Liver (tissue), 8 donors: ENCODE measurements at regions not wholly inside any gene's neighbourhood (a gene's known extent, or its start where the extent isn't known, plus 50 kb on each side); places are given as distances from the start of the nearest gene placed in this dataset.

ENCODE experiments used
- DNase-seq: peaks from one replicate; pipeline ENCODE4 v3.0.0-alpha.2; 2017; ENCODE audit warnings: low spot score
- H3K27ac ChIP-seq, 2 donors: one replicate each; pipeline ENCODE4 v1.7.0; 2013; ENCODE audit warnings: inconsistent platforms in 2 of 2, low read length in 2 of 2, control low read depth in 1 of 2, low read depth in 1 of 2, mild to moderate bottlenecking in 1 of 2
- H3K27me3 ChIP-seq, 4 donors: one replicate each; pipeline versions ENCODE4 v1.6.1 to v1.7.0; 2013; ENCODE audit warnings: low read length in 3 of 4, inconsistent platforms in 1 of 4, mild to moderate bottlenecking in 1 of 4, moderate library complexity in 1 of 4; ENCODE audit not compliant: control insufficient read depth in 4 of 4, insufficient read depth in 4 of 4
- H3K36me3 ChIP-seq, 4 donors: one replicate each; pipeline versions ENCODE4 v1.6.1 to v1.7.0; 2013; ENCODE audit warnings: low read length in 3 of 4, mild to moderate bottlenecking in 3 of 4, low read depth in 1 of 4, moderate library complexity in 1 of 4; ENCODE audit not compliant: control insufficient read depth in 4 of 4, insufficient read depth in 3 of 4
- H3K4me1 ChIP-seq, 4 donors: one replicate each; pipeline versions ENCODE4 v1.6.1 to v1.7.0; 2013; ENCODE audit warnings: low read length in 3 of 4, mild to moderate bottlenecking in 3 of 4, moderate library complexity in 1 of 4; ENCODE audit not compliant: control insufficient read depth in 4 of 4, insufficient read depth in 4 of 4
- H3K4me3 ChIP-seq, 3 donors: one replicate each; pipeline versions ENCODE4 v1.6.1 to v1.7.0; 2013; ENCODE audit warnings: low read length in 3 of 3, control low read depth in 1 of 3, low read depth in 1 of 3, mild to moderate bottlenecking in 1 of 3
- H3K9ac ChIP-seq, 2 donors: one replicate each; pipeline ENCODE4 v1.7.0; 2013; ENCODE audit warnings: low read length in 2 of 2, mild to moderate bottlenecking in 2 of 2, moderate library complexity in 2 of 2, control low read depth in 1 of 2, low read depth in 1 of 2
- H3K9me3 ChIP-seq, 4 donors: one replicate each; pipeline versions ENCODE4 v1.6.1 to v1.7.0; 2013; ENCODE audit warnings: low read length in 3 of 4; ENCODE audit not compliant: control insufficient read depth in 4 of 4
- ATF3 ChIP-seq: IDR thresholded peaks from 2 replicates; pipeline ENCODE4 v1.6.1; 2016; ENCODE audit warnings: antibody characterized with exemption
- CTCF ChIP-seq: fragments of 150-350 bp; IDR thresholded peaks from 2 replicates; pipeline ENCODE4 v1.5.1; 2017; ENCODE audit warnings: improper control_type of control experiment, low read depth, low read length; ENCODE audit not compliant: missing input control
- EGR1 ChIP-seq, 2 donors: IDR thresholded peaks; 2 replicates each; pipeline ENCODE4 v1.6.1; 2016 to 2018; ENCODE audit warnings: antibody characterized with exemption in 2 of 2, low read depth in 2 of 2
- FOXA2 ChIP-seq: IDR thresholded peaks from 2 replicates; pipeline ENCODE4 v1.6.1; 2016; ENCODE audit warnings: antibody characterized with exemption
- GABPA ChIP-seq, 2 donors: IDR thresholded peaks in 1 of 2; conservative IDR thresholded peaks in 1 of 2; 2 replicates each; pipeline ENCODE4 v1.6.1; 2016; ENCODE audit warnings: antibody characterized with exemption in 2 of 2, mild to moderate bottlenecking in 1 of 2, moderate library complexity in 1 of 2
- HNF4A ChIP-seq, 2 donors: conservative IDR thresholded peaks; 2 replicates each; pipeline ENCODE4 v1.6.1; 2016; ENCODE audit warnings: antibody characterized with exemption in 2 of 2, mild to moderate bottlenecking in 2 of 2
- HNF4G ChIP-seq: IDR thresholded peaks from 2 replicates; pipeline ENCODE4 v1.6.1; 2016; ENCODE audit warnings: antibody characterized with exemption
- JUND ChIP-seq, 2 donors: IDR thresholded peaks; 2 replicates each; pipeline ENCODE4 v1.6.1; 2016; ENCODE audit warnings: antibody characterized with exemption in 2 of 2
- NR2F2 ChIP-seq: IDR thresholded peaks from 2 replicates; pipeline ENCODE4 v1.6.1; 2016; ENCODE audit warnings: antibody characterized with exemption
- RAD21 ChIP-seq, 2 donors: IDR thresholded peaks; 2 replicates each; pipeline ENCODE4 v1.6.1; 2016; ENCODE audit warnings: antibody characterized with exemption in 2 of 2, mild to moderate bottlenecking in 2 of 2
- RXRA ChIP-seq, 2 donors: IDR thresholded peaks; 2 replicates each; pipeline ENCODE4 v1.6.1; 2017 to 2018; ENCODE audit warnings: antibody characterized with exemption in 2 of 2, mild to moderate bottlenecking in 1 of 2
- SP1 ChIP-seq: IDR thresholded peaks from 2 replicates; pipeline ENCODE4 v1.6.1; 2018; ENCODE audit warnings: antibody characterized with exemption, mild to moderate bottlenecking
- TAF1 ChIP-seq: conservative IDR thresholded peaks from 2 replicates; pipeline ENCODE4 v1.6.1; 2016; ENCODE audit warnings: antibody characterized with exemption, mild to moderate bottlenecking
- YY1 ChIP-seq: IDR thresholded peaks from 2 replicates; pipeline ENCODE4 v1.6.1; 2016; ENCODE audit warnings: antibody characterized with exemption, mild to moderate bottlenecking
- WGBS: extraction: QIAGEN DNeasy Blood & Tissue Kit; methylation state at CpG from one replicate; pipeline ENCODE4 v1.1.7; 2013; 5-methylcytosine and 5-hydroxymethylcytosine counted together
- TF ChIP-seq, protein P1 (sequence below): IDR thresholded peaks from 2 replicates; pipeline ENCODE4 v1.6.1; 2016; ENCODE audit warnings: antibody characterized with exemption
- donor health status: healthy.
- donor health status: healthy.
- donor health status: healthy.
- donor health status: healthy.
- donor health status: healthy.

DNA sequence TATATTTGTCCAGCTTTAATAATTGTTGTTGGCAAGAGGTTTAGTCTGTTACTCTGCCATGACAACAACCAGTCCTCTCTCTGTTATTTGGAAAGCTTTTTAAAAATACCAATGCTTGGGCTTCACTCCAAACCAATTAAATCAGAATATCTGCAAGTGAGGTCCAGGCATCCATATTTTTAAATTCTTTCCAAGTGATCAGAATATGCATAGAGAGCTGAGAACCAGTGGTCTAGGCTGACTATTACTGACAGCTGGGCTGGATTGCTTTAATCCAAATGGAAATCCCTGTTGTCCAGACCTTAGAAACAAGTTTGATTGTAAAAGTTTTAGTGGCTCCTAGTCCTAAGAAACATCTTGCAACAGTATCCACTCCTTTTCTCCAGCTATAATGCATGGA, 1059.7 kb upstream of the ACVR2A start:
- Histone ChIP-seq H3K4me1 (no peaks in the 10 kb centered on the region), H3K9ac (no peak overlapping the region), H3K36me3 (no peaks in the 10 kb centered on the region), H3K27ac (no peak overlapping the region), H3K4me3 (no peak overlapping the region), H3K27me3 (no peaks in the 10 kb centered on the region), H3K9me3 (peaks cover 0 to 3% (median 0%) of the 10 kb centered on the region in 4 donors)
- TF ChIP-seq ATF3 (no peak), HNF4G (no peak), RXRA (IDR thresholded peaks at IDR 0.05) (no peak), CTCF (no peak), JUND (IDR thresholded peaks at IDR 0.05) (no peak), TAF1 (no peak), HNF4A (conservative IDR thresholded peaks at IDR 0.05) (no peak)
- no peak for DNase-seq

GRCh38 chr2:146784602-146785001, 1060.2 kb upstream of the ACVR2A start:
- no peak overlapping the region for H3K4me3 ChIP-seq
- no peak overlapping the region for H3K27ac ChIP-seq
- peaks cover 0 to 3% (median 0%) of the 10 kb centered on the region in 4 donors for H3K9me3 ChIP-seq
- 70% methylated on average over 4 of the region's 4 CpGs for WGBS
- H3K27me3 ChIP-seq, result no peaks in the 10 kb centered on the region
- H3K36me3 ChIP-seq, result no peaks in the 10 kb centered on the region
- TF ChIP-seq CTCF (no peak), TAF1 (no peak), NR2F2 (no peak), FOXA2 (no peak), JUND (IDR thresholded peaks at IDR 0.05) (no peak), YY1 (no peak), GABPA (IDR thresholded peaks at IDR 0.05 in 1 of 2, conservative IDR thresholded peaks at IDR 0.05 in 1 of 2) (no peak), SP1 (no peak), EGR1 (IDR thresholded peaks at IDR 0.05; ENCODE audit: low read depth in 2 of 2) (no peak), RAD21 (IDR thresholded peaks at IDR 0.05) (no peak)
- TF ChIP-seq, protein P1, sequence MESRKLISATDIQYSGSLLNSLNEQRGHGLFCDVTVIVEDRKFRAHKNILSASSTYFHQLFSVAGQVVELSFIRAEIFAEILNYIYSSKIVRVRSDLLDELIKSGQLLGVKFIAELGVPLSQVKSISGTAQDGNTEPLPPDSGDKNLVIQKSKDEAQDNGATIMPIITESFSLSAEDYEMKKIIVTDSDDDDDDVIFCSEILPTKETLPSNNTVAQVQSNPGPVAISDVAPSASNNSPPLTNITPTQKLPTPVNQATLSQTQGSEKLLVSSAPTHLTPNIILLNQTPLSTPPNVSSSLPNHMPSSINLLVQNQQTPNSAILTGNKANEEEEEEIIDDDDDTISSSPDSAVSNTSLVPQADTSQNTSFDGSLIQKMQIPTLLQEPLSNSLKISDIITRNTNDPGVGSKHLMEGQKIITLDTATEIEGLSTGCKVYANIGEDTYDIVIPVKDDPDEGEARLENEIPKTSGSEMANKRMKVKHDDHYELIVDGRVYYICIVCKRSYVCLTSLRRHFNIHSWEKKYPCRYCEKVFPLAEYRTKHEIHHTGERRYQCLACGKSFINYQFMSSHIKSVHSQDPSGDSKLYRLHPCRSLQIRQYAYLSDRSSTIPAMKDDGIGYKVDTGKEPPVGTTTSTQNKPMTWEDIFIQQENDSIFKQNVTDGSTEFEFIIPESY, result no peak
- no peaks in the 10 kb centered on the region for H3K4me1 ChIP-seq
- no peak for DNase-seq
- H3K9ac ChIP-seq, result no peak overlapping the region
